HEK293T (cell line): ENCODE measurements at regions not wholly inside any gene's neighbourhood (a gene's known extent, or its start where the extent isn't known, plus 50 kb on each side); places are given as distances from the start of the nearest gene placed in this dataset.

Source experiments
- CTCF ChIA-PET: fragments of 350-600 bp; formaldehyde crosslinking; extraction: SDS; loops from one replicate; lab custom pipeline; 2021; ENCODE audit warnings: antibody characterized with exemption, inconsistent platforms; lab: Yijun Ruan, JAX
- POLR2A ChIA-PET: fragments of 350-600 bp; formaldehyde crosslinking; extraction: SDS; loops from one replicate; lab custom pipeline; 2020; ENCODE audit warnings: antibody characterized with exemption, inconsistent platforms; lab: Yijun Ruan, JAX
- DNase-seq: peaks from one replicate; pipeline ENCODE4 v3.0.0; 2012; ENCODE audit warnings: mixed read lengths; ENCODE audit errors: extremely low spot score
- ARNT ChIP-seq: fragments of 450-650 bp; IDR thresholded peaks from 2 replicates; pipeline ENCODE4 v1.6.1; 2017; ENCODE audit warnings: mild to moderate bottlenecking
- BHLHE40 ChIP-seq: fragments of 450-650 bp; IDR thresholded peaks from 2 replicates; pipeline ENCODE4 v1.6.1; 2016; ENCODE audit warnings: mild to moderate bottlenecking, moderate library complexity, borderline replicate concordance
- CTBP1 ChIP-seq: fragments of 450-650 bp; IDR thresholded peaks from 2 replicates; pipeline ENCODE4 v1.6.1; 2016; ENCODE audit warnings: borderline replicate concordance
- ELF4 ChIP-seq: fragments of 450-650 bp; IDR thresholded peaks from 2 replicates; pipeline ENCODE4 v1.6.1; 2017; ENCODE audit warnings: antibody characterized with exemption
- FOXA1 ChIP-seq: fragments of 450-650 bp; IDR thresholded peaks from 2 replicates; pipeline ENCODE4 v1.6.1; 2016; ENCODE audit warnings: mild to moderate bottlenecking
- FOXK2 ChIP-seq: fragments of 450-650 bp; IDR thresholded peaks from 2 replicates; pipeline ENCODE4 v1.6.1; 2016; ENCODE audit warnings: mild to moderate bottlenecking
- FOXM1 ChIP-seq: fragments of 450-650 bp; IDR thresholded peaks from 2 replicates; pipeline ENCODE4 v1.6.1; 2017; ENCODE audit warnings: mild to moderate bottlenecking, borderline replicate concordance
- HDGF ChIP-seq: fragments of 450-650 bp; IDR thresholded peaks from 2 replicates; pipeline ENCODE4 v1.6.1; 2017; ENCODE audit warnings: antibody characterized with exemption, borderline replicate concordance
- L3MBTL2 ChIP-seq: fragments of 450-650 bp; conservative IDR thresholded peaks from 2 replicates; pipeline ENCODE4 v1.6.1; 2016; ENCODE audit warnings: mild to moderate bottlenecking
- LEF1 ChIP-seq: fragments of 450-650 bp; IDR thresholded peaks from 2 replicates; pipeline ENCODE4 v1.6.1; 2017; ENCODE audit warnings: mild to moderate bottlenecking, borderline replicate concordance
- NFRKB ChIP-seq: fragments of 450-650 bp; IDR thresholded peaks from 2 replicates; pipeline ENCODE4 v1.6.1; 2016; ENCODE audit warnings: mild to moderate bottlenecking, moderate library complexity
- PKNOX1 ChIP-seq: fragments of 450-650 bp; IDR thresholded peaks from 2 replicates; pipeline ENCODE4 v1.6.1; 2016
- SP1 ChIP-seq: fragments of 450-650 bp; IDR thresholded peaks from 2 replicates; pipeline ENCODE4 v1.6.1; 2017
- SUZ12 ChIP-seq: fragments of 450-650 bp; IDR thresholded peaks from 2 replicates; pipeline ENCODE4 v1.6.1; 2016; ENCODE audit warnings: mild to moderate bottlenecking
- TARDBP ChIP-seq: fragments of 450-650 bp; IDR thresholded peaks from 2 replicates; pipeline ENCODE4 v1.6.1; 2016
- ZNF384 ChIP-seq: fragments of 450-650 bp; IDR thresholded peaks from 2 replicates; pipeline ENCODE4 v1.6.1; 2016

- CTCF ChIA-PET = interaction anchor here (0.6 kb wide), 1 partner anchor 286 kb away, joined by 3 read pairs; no protein-coding TSS in a partner anchor
- POLR2A ChIA-PET = no interaction called here
- DNase-seq = no peak
- TF ChIP-seq FOXK2 (no peak), TARDBP (no peak), LEF1 (no peak)
These were observed 140.5 kb upstream of the ANKH start for GRCh38 chr5:15012061-15012460.

GRCh38 chr5:15010936-15011335, 139.4 kb upstream of the ANKH start:
- ChIA-PET CTCF (interaction anchor here (2.3 kb wide), 1 partner anchor 325 kb away, joined by 6 read pairs; no protein-coding TSS in a partner anchor), POLR2A (no interaction called here)
- no peak for DNase-seq
- TF ChIP-seq PKNOX1 = peak; percentile 47
- no peak for TF ChIP-seq HDGF

GRCh38 chr5:15009420-15009819, 137.8 kb upstream of the ANKH start:
- ChIA-PET CTCF (interaction anchor here (1.1 to 2.3 kb wide), 3 partner anchors 283 to 327 kb away, joined by 3 to 8 read pairs (median 6); no protein-coding TSS in a partner anchor), POLR2A (interaction anchor here (0.7 kb wide), 1 partner anchor 25 kb away, joined by 3 read pairs; no protein-coding TSS in a partner anchor)
- DNase-seq = peak; percentile 11
- TF ChIP-seq L3MBTL2 (no peak), PKNOX1 (peak; percentile 69)

DNA sequence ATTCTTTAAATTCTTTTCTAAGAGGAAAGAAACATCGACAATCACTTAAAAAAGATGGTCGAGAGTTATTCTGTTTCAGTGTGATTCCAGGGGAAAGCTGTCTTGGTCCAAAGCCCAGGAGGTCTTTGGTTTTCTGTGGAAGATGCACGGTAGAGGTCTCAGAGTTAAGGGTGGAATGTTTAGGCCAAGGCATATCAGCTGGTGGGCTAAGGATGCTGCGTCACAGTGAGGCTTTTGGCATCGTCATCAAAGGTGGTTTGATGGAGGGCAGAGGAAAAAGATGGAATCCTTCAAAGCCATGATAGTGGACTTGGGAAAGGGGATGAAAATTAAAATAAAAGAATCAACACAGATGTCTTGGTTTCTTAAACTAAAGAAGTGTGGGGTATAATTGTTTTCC, 137.3 kb upstream of the ANKH start:
- ChIA-PET POLR2A (interaction anchor here (0.7 kb wide), 1 partner anchor 25 kb away, joined by 3 read pairs; no protein-coding TSS in a partner anchor), CTCF (interaction anchor here (1.1 to 2.3 kb wide), 3 partner anchors 282 to 326 kb away, joined by 3 to 8 read pairs (median 6); no protein-coding TSS in a partner anchor)
- no peak for DNase-seq
- no peak for TF ChIP-seq FOXK2
- no peak for TF ChIP-seq CTBP1
- no peak for TF ChIP-seq TARDBP
- no peak for TF ChIP-seq BHLHE40
- no peak for TF ChIP-seq L3MBTL2
- TF ChIP-seq LEF1 = no peak
- TF ChIP-seq ARNT = no peak
- no peak for TF ChIP-seq ELF4
- TF ChIP-seq FOXM1 = no peak
- TF ChIP-seq ZNF384 = no peak
- no peak for TF ChIP-seq FOXA1
- TF ChIP-seq SP1 = no peak
- no peak for TF ChIP-seq NFRKB
- no peak for TF ChIP-seq PKNOX1
- no peak for TF ChIP-seq HDGF

DNA sequence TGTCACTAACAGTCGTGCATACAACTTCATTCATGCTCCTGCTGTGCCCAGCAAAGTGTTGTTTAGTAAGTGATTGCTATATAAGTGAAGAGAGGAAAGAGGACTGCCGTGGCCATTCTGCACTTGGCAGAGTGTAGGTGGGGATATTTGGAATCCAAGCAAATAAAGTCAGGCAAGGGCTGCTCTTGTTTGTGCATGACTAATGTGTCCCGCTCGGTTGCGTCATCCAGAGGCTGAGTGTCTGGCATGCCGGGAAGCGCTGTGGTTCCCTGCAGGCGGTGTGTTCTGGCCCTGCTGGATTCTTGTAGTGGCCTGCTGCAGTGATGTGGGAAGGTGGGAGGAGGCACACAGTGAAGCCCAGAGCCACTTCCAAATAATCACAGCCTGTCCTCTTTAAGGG, 136.9 kb upstream of the ANKH start:
- ChIA-PET CTCF (interaction anchor here (1.1 to 2.3 kb wide), 3 partner anchors 282 to 326 kb away, joined by 3 to 8 read pairs (median 6); no protein-coding TSS in a partner anchor), POLR2A (interaction anchor here (0.7 kb wide), 1 partner anchor 26 kb away, joined by 3 read pairs; no protein-coding TSS in a partner anchor)
- DNase-seq = peak; percentile 61
- TF ChIP-seq FOXM1 = no peak
- no peak for TF ChIP-seq ARNT
- no peak for TF ChIP-seq ELF4
- no peak for TF ChIP-seq CTBP1
- TF ChIP-seq SP1 = no peak
- TF ChIP-seq ZNF384 = no peak
- no peak for TF ChIP-seq L3MBTL2
- no peak for TF ChIP-seq FOXA1
- TF ChIP-seq TARDBP = no peak
- TF ChIP-seq PKNOX1 = no peak
- TF ChIP-seq LEF1 = no peak
- TF ChIP-seq BHLHE40 = no peak
- TF ChIP-seq SUZ12 = no peak
- TF ChIP-seq HDGF = no peak
- no peak for TF ChIP-seq NFRKB
- no peak for TF ChIP-seq FOXK2

- DNase-seq = no peak
- no peak for TF ChIP-seq ELF4
- TF ChIP-seq CTBP1 = no peak
- no peak for TF ChIP-seq PKNOX1
- no peak for TF ChIP-seq SP1
- TF ChIP-seq NFRKB = no peak
- no peak for TF ChIP-seq SUZ12
- TF ChIP-seq ZNF384 = no peak
- TF ChIP-seq FOXA1 = no peak
- TF ChIP-seq FOXM1 = no peak
- no peak for TF ChIP-seq TARDBP
- ChIA-PET POLR2A (no interaction called here), CTCF (no interaction called here)
These were observed 136.1 kb upstream of the ANKH start for GRCh38 chr5:15007646-15008045.
